ENCODE measurements at regions not wholly inside any gene's neighbourhood (a gene's known extent, or its start where the extent isn't known, plus 50 kb on each side); places are given as distances from the start of the nearest gene placed in this dataset.

DNA sequence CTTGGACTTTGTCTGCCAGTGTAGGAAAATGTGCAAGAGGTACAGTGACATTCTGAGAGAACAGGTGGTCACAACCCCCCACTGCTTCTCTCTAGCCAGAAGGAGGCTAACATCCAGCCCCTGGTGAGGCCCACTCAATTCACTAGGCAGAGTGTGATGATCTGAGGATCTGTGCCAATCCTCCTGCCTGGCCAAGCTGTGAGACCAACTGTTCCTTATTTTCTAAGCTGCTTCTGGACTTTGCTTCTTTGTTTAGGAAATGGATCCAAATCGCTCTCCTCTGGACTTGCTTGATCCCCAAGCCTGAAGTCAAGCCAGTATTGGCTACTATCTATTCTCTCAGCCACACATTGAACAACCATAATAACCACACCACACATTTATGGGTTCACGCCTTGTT lies 202.8 kb downstream of the PIK3C3 start:
- TF ChIP-seq POLR2A (IDR thresholded peaks at IDR 0.05) (no peak), POLR2AphosphoS5 (IDR thresholded peaks at IDR 0.05) (no peak)
- TF ChIP-seq, protein P1, sequence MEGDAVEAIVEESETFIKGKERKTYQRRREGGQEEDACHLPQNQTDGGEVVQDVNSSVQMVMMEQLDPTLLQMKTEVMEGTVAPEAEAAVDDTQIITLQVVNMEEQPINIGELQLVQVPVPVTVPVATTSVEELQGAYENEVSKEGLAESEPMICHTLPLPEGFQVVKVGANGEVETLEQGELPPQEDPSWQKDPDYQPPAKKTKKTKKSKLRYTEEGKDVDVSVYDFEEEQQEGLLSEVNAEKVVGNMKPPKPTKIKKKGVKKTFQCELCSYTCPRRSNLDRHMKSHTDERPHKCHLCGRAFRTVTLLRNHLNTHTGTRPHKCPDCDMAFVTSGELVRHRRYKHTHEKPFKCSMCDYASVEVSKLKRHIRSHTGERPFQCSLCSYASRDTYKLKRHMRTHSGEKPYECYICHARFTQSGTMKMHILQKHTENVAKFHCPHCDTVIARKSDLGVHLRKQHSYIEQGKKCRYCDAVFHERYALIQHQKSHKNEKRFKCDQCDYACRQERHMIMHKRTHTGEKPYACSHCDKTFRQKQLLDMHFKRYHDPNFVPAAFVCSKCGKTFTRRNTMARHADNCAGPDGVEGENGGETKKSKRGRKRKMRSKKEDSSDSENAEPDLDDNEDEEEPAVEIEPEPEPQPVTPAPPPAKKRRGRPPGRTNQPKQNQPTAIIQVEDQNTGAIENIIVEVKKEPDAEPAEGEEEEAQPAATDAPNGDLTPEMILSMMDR (IDR thresholded peaks at IDR 0.05) = no peak
